ENCODE measurements at regions not wholly inside any gene's neighbourhood (a gene's known extent, or its start where the extent isn't known, plus 50 kb on each side); places are given as distances from the start of the nearest gene placed in this dataset.

DNA sequence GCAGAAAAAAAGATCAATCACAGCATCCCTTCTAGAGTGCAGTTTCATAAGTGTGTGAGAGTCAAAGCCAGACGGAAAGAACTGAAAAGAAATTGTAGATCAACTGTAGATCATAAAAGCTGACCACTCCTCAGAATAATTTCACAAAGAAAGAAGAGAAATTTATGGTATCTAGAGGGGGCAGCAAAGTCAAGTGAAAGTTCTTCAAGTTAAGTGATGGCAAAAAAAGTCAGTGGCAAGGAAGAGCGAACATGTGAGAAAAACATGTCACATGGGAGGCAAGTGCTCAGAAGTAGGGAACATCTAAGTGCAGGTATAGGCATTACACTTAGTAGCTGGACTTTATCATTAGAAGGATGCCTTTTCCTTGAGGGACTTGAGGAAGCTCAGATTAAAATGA lies 245.1 kb upstream of the ISL1 start:
- intact Hi-C loops (cut with DNase I; ENCODE audit: low total_unique reads) = no loop called here
- no peak for DNase-seq
- Histone ChIP-seq H3K4me1 (no peaks in the 10 kb centered on the region), H3K27me3 (no peaks in the 10 kb centered on the region), H3K36me3 (no peaks in the 10 kb centered on the region), H3K27ac (no peak overlapping the region), H3K4me3 (no peak overlapping the region), H3K9me3 (no peaks in the 10 kb centered on the region)
- TF ChIP-seq CTCF (IDR thresholded peaks at IDR 0.05) (no peak), POLR2A (IDR thresholded peaks at IDR 0.05) (no peak)

GRCh38 chr5:51148437-51148836 lies 234.8 kb upstream of the ISL1 start:
- H3K4me1 ChIP-seq = no peaks in the 10 kb centered on the region
- no peaks in the 10 kb centered on the region for H3K27me3 ChIP-seq
- H3K4me3 ChIP-seq = no peak overlapping the region
- no peak for DNase-seq
- TF ChIP-seq CTCF (IDR thresholded peaks at IDR 0.05) (no peak), POLR2A (IDR thresholded peaks at IDR 0.05) (no peak)
- H3K9me3 ChIP-seq = no peaks in the 10 kb centered on the region
- no peak overlapping the region for H3K27ac ChIP-seq
- no peaks in the 10 kb centered on the region for H3K36me3 ChIP-seq
- intact Hi-C loops (cut with DNase I; ENCODE audit: low total_unique reads) = no loop called here

DNA sequence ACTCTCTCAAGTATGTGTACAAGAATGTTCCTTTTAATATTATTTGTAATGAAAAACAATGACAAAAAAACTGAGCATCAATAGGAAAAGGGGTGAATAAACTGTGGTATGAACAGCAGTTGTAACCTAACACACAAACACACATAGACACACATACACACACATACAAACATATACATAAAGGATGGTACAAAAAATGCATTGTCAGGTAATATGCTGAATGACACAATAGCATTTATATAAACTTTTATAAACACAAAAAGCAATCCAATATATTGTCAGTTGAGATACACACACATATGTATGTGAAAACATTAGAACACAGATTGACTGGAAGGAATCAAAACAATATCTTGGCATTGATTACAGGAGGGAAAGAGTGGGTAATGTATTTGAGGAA lies 227.0 kb upstream of the ISL1 start:
- TF ChIP-seq POLR2A (IDR thresholded peaks at IDR 0.05) = no peak
- no peak for TF ChIP-seq CTCF (IDR thresholded peaks at IDR 0.05)
- intact Hi-C loops (cut with DNase I; ENCODE audit: low total_unique reads) = no loop called here
- DNase-seq = no peak
- Histone ChIP-seq H3K27ac (no peak overlapping the region), H3K9me3 (no peaks in the 10 kb centered on the region), H3K4me1 (no peaks in the 10 kb centered on the region), H3K4me3 (no peak overlapping the region), H3K36me3 (no peaks in the 10 kb centered on the region), H3K27me3 (no peaks in the 10 kb centered on the region)

GRCh38 chr5:51156838-51157237 lies 226.4 kb upstream of the ISL1 start:
- no peak for TF ChIP-seq POLR2A (IDR thresholded peaks at IDR 0.05)
- TF ChIP-seq CTCF (IDR thresholded peaks at IDR 0.05) = no peak
- no peak for DNase-seq
- Histone ChIP-seq H3K9me3 (no peaks in the 10 kb centered on the region), H3K36me3 (no peaks in the 10 kb centered on the region), H3K4me3 (no peak overlapping the region), H3K27ac (no peak overlapping the region), H3K4me1 (no peaks in the 10 kb centered on the region), H3K27me3 (no peaks in the 10 kb centered on the region)
- intact Hi-C loops (cut with DNase I; ENCODE audit: low total_unique reads) = no loop called here

DNA sequence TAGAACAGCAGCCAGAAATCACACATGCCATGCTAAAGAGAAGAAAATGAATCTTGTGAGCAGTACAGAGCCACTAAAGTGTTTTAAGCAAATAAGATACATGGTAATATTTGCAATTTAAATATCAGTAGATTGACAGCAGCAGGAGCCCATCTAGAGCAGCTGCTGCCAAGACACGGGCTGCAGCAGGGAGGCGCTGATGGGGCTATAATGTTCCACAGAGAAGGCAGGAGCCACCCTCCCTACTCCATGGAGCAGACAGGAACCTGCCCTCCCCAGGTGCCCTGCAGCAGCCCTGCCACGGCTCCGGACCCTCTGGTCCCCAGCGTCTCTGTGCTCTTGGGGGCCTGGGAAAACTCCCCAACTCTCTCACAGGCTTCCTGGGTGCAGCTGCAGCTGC lies 224.1 kb upstream of the ISL1 start:
- DNase-seq = no peak
- Histone ChIP-seq H3K27ac (no peak overlapping the region), H3K27me3 (no peaks in the 10 kb centered on the region), H3K4me1 (no peaks in the 10 kb centered on the region), H3K9me3 (no peaks in the 10 kb centered on the region), H3K36me3 (no peaks in the 10 kb centered on the region), H3K4me3 (no peak overlapping the region)
- intact Hi-C loops (cut with DNase I; ENCODE audit: low total_unique reads) = no loop called here
- TF ChIP-seq POLR2A (IDR thresholded peaks at IDR 0.05) = no peak
- TF ChIP-seq CTCF (IDR thresholded peaks at IDR 0.05) = no peak

Measured in uterus (tissue), 3 donors.